ENCODE measurements at regions not wholly inside any gene's neighbourhood (a gene's known extent, or its start where the extent isn't known, plus 50 kb on each side); places are given as distances from the start of the nearest gene placed in this dataset.
"Not testable (repeated sequence)": the region's sequence is repeated elsewhere in the genome, so short reads cannot be mapped to it uniquely, and the experiment has no call there.

GRCh38 chr6:12545619-12546409 is 170.8 kb upstream of the PHACTR1 start:
- peak in 1 of 2 donors; percentile 80 for DNase-seq (ENCODE audit: low read depth in 2 of 2)

GRCh38 chr6:12546410-12547002 is 170.1 kb upstream of the PHACTR1 start:
- no peak for DNase-seq (ENCODE audit: low read depth in 2 of 2)

- DNase-seq (ENCODE audit: low read depth in 2 of 2): no peak
These were observed 168.0 kb upstream of the PHACTR1 start for GRCh38 chr6:12548526-12548925.

DNA sequence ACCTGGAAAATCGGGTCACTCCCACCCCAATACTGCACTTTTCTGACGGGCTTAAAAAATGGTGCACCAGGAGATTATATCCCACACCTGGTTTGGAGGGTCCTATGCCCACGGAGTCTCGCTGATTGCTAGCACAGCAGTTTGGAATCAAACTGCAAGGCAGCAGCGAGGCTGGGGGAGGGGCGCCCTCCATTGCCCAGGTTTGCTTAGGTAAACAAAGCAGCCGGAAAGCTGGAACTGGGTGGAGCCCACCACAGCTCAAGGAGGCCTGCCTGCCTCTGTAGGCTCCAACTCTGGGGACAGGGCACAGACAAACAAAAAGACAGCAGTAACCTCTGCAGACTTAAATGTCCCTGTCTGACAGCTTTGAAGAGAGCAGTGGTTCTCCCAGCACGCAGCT is 167.1 kb upstream of the PHACTR1 start:
- DNase-seq (ENCODE audit: low read depth in 2 of 2): not testable (repeated sequence)

DNA sequence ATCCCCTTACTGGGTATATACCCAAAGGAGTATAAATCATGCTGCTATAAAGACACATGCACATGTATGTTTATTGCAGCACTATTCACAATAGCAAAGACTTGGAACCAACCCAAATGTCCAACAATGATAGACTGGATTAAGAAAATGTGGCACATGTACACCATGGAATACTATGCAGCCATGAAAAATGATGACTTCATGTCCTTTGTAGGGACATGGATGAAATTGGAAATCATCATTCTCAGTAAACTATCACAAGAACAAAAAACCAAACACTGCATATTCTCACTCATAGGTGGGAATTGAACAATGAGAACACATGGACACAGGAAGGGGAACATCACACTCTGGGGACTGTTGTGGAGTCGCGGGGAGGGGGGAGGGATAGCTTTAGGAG is 161.7 kb upstream of the PHACTR1 start:
- not testable (repeated sequence) for DNase-seq (ENCODE audit: low read depth in 2 of 2)

DNA sequence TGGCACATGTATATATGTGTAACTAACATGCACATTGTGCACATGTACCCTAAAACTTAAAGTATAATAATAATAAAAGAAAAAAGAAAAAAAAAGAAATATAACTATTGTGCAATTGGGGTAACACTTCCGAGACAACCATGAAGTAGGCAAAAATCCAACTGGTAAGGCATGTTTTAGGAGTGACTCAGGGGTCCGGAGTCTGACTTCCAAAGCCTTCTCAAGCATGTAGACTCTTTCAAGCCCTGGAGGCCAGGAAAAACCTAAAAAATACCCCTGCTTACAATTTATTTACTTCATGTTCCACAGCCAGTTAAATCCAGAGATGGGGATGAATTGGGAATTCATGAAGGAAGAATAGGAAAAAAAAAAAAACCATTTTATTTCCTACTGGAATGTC is 161.3 kb upstream of the PHACTR1 start:
- no peak for DNase-seq (ENCODE audit: low read depth in 2 of 2)

GRCh38 chr6:12555781-12556180 is 160.8 kb upstream of the PHACTR1 start:
- DNase-seq (ENCODE audit: low read depth in 2 of 2): no peak

- DNase-seq (ENCODE audit: low read depth in 2 of 2): no peak
These were observed 158.8 kb upstream of the PHACTR1 start for GRCh38 chr6:12557765-12558164.

DNA sequence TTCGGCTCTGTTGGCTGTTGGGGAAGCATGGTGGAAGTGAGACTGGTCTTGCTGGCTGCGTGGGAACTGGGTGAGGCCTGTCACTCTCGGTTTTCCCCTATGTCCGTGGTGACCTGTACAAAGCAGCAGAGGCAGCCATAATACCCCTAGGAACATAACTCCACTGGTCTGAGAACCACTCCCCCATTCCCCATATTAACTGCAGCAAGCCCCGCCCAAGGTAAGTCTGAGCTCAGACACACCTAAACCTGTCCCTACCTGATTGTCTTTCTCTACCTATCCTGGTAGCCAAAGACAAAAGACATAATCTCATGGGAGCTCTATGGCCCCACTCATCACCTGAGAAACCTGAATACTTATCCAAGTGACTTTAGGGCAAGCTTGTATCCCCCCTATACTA is 156.3 kb upstream of the PHACTR1 start:
- DNase-seq (ENCODE audit: low read depth in 2 of 2): no peak

DNA sequence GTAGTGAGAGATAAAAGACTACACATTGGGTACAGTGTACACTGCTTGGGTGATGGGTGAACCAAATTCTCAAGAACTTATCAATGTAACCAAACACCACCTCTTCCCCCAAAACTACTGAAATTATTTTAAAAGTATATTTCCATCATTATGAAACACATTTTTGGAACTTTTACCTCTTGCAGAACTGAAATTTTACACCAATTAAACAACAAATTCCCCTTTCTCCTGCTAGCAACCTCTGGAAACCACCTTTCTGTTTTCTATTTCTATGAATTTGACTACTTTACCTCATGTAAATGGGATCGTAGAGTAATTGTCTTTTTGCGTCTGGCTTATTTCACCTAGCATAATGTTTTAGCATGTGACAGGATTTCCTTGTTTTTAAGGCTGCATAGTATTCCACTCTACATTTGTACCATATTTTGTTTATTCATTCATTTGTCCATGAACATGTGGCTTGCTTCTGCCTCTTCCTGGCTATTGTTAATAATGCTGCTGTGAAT is 149.9 kb upstream of the PHACTR1 start:
- no peak for DNase-seq (ENCODE audit: low read depth in 2 of 2)

GRCh38 chr6:12567682-12568081 is 148.9 kb upstream of the PHACTR1 start:
- peak; percentile 85 to 97 for DNase-seq (ENCODE audit: low read depth in 2 of 2)

DNA sequence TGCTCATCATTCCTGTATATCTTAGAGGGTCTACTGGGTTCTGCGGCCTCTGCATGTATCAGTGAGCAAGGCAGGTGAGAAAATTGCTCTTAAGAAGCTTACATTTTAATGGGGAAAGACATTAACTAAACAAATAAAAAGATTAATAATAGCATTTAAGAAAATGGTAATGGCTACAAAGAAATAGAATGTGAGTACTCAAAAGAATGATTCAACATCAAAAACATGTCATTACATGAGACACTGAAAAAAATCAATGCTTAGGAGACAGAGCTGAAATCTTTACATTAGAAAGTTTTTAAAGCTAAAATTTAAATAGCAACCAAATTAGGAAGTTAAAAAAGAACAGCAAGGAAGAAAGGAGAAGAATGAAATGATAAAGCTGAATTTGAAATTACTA is 146.9 kb upstream of the PHACTR1 start:
- no peak for DNase-seq (ENCODE audit: low read depth in 2 of 2)

GRCh38 chr6:12570461-12571030 is 146.0 kb upstream of the PHACTR1 start:
- peak in 1 of 2 donors; percentile 41 for DNase-seq (ENCODE audit: low read depth in 2 of 2)

- DNase-seq (ENCODE audit: low read depth in 2 of 2): peak; percentile 85 to 88
These were observed 143.4 kb upstream of the PHACTR1 start for GRCh38 chr6:12572896-12573827.

- DNase-seq (ENCODE audit: low read depth in 2 of 2): no peak
These were observed 140.6 kb upstream of the PHACTR1 start for GRCh38 chr6:12575961-12576360.

DNA sequence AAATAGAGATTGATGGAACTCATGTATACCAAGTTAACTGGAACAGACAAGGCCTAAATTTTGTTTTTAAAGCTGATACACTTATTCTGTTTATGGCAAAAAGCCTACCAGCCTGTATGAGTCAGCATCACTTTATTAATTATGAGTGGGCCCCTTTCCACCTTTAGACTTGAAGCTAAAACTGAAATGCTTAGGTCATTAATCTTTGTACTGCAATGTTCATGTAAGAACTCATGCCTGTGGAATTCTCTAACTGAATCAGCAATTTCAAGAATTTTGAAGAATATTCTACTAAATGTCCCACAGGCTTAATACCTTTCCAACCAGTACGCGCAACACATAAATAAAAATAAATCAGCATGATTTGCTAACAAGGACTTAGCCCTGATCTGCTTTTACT is 140.2 kb upstream of the PHACTR1 start:
- DNase-seq (ENCODE audit: low read depth in 2 of 2): peak in 1 of 2 donors; percentile 48

- no peak for DNase-seq (ENCODE audit: low read depth in 2 of 2)
These were observed 139.3 kb upstream of the PHACTR1 start for GRCh38 chr6:12577124-12577850.

GRCh38 chr6:12578097-12578496 is 138.5 kb upstream of the PHACTR1 start:
- DNase-seq (ENCODE audit: low read depth in 2 of 2): no peak

DNA sequence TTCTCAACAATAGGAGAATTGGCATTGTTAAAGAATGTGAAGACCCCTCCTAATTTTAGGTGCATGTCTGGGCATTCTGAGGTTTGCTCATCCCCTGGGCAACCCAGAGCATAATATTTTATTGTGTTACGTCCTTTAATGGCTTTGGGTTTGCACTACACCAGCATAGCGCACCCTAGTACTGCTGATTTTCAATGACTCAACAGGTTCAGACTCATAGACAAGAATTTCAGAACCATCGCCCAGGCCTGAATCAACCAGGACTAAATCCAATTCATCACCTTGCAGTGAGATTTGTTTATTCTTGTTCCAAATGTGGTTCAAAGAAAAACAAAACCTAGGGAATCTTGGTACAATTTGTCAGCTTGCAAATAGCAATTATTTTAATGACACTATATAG is 137.8 kb upstream of the PHACTR1 start:
- DNase-seq (ENCODE audit: low read depth in 2 of 2): no peak

DNA sequence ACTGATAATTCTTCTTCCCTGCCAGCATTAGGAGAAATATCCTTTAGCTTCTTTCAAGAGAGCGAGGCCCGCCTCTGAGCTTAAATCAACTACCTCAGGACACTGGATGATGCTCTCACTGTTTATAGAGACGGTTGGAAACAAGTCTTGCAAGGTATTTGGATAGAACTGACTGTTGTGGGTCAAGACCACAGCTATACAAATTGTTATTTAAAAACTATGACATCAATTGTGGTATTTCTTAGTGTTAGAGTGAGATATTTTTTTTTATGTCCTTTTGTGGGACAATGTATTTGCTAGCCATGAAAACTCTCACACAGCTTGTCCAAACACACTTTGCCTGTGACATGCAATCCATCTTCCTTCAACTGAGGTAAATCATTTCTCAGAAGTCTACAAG is 136.3 kb upstream of the PHACTR1 start:
- no peak for DNase-seq (ENCODE audit: low read depth in 2 of 2)

Measured in dermis microvascular lymphatic vessel endothelial cell (primary cell).